H1 (cell line): ENCODE measurements at regions not wholly inside any gene's neighbourhood (a gene's known extent, or its start where the extent isn't known, plus 50 kb on each side); places are given as distances from the start of the nearest gene placed in this dataset.

Source experiments
- BACH1 ChIP-seq: IDR thresholded peaks from 2 replicates; pipeline ENCODE4 v1.6.1; 2012; ENCODE audit warnings: low read length, improper control_type of control experiment
- BCL11A ChIP-seq, 2 experiments: IDR thresholded peaks; one replicate each; pipeline ENCODE4 v1.6.1; 2011; ENCODE audit warnings: low read depth in 2 of 2, low read length in 2 of 2, mild to moderate bottlenecking in 2 of 2
- CEBPB ChIP-seq: IDR thresholded peaks from 2 replicates; pipeline ENCODE4 v1.6.1; 2012; ENCODE audit warnings: low read depth, low read length
- CHD1 ChIP-seq: IDR thresholded peaks from 2 replicates; pipeline ENCODE4 v1.6.1; 2012; ENCODE audit warnings: low read depth, low read length, improper control_type of control experiment
- HDAC6 ChIP-seq: IDR thresholded peaks from one replicate; pipeline ENCODE4 v1.7.1; 2012; ENCODE audit warnings: low read depth, mild to moderate bottlenecking, inconsistent platforms, low read length, moderate library complexity
- KDM4A ChIP-seq: IDR thresholded peaks from one replicate; pipeline ENCODE4 v1.7.1; 2012; ENCODE audit warnings: low read depth, mild to moderate bottlenecking, moderate library complexity, low read length, inconsistent platforms; ENCODE audit not compliant: severe bottlenecking
- RFX5 ChIP-seq: IDR thresholded peaks from 2 replicates; pipeline ENCODE4 v1.6.1; 2011; ENCODE audit warnings: low read depth, low read length, improper control_type of control experiment, borderline replicate concordance
- SP2 ChIP-seq: IDR thresholded peaks from 2 replicates; pipeline ENCODE4 v1.6.1; 2012; ENCODE audit warnings: mild to moderate bottlenecking, low read length, inconsistent platforms
- SP4 ChIP-seq: IDR thresholded peaks from 2 replicates; pipeline ENCODE4 v1.6.1; 2012; ENCODE audit warnings: low read length, inconsistent platforms
- SRF ChIP-seq: IDR thresholded peaks from 2 replicates; pipeline ENCODE4 v1.6.1; 2011; ENCODE audit warnings: mild to moderate bottlenecking, low read depth, low read length, moderate library complexity
- SUZ12 ChIP-seq: fragments of 200-600 bp; sonication (generic); IDR thresholded peaks from 2 replicates; pipeline ENCODE4 v1.6.1; 2012; ENCODE audit warnings: mild to moderate bottlenecking, inconsistent platforms, low read length, moderate library complexity, mixed read lengths
- TAF7 ChIP-seq: optimal IDR thresholded peaks from 2 replicates; pipeline ENCODE3; 2011; ENCODE audit warnings: low read depth, mild to moderate bottlenecking, inconsistent platforms, low read length, moderate library complexity, borderline replicate concordance
- ZNF274 ChIP-seq: IDR thresholded peaks from 2 replicates; pipeline ENCODE4 v1.7.0; 2012; ENCODE audit warnings: low read length, borderline replicate concordance; ENCODE audit errors: extremely low read depth
- TF ChIP-seq, protein P1 (sequence below): IDR thresholded peaks from 2 replicates; pipeline ENCODE4 v1.6.1; 2012; ENCODE audit warnings: inconsistent platforms

- TF ChIP-seq, protein P1, sequence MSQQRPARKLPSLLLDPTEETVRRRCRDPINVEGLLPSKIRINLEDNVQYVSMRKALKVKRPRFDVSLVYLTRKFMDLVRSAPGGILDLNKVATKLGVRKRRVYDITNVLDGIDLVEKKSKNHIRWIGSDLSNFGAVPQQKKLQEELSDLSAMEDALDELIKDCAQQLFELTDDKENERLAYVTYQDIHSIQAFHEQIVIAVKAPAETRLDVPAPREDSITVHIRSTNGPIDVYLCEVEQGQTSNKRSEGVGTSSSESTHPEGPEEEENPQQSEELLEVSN: peak; percentile 86
- TF ChIP-seq BCL11A (IDR thresholded peaks at IDR 0.05; ENCODE audit: low read depth in 2 of 2, low read length in 2 of 2): no peak
- TF ChIP-seq RFX5: no peak
- TF ChIP-seq CHD1: no peak
- no peak for TF ChIP-seq HDAC6
- no peak for TF ChIP-seq SP4
- no peak for TF ChIP-seq CEBPB
- TF ChIP-seq SRF: no peak
- no peak for TF ChIP-seq KDM4A
- no peak for TF ChIP-seq SUZ12
- no peak for TF ChIP-seq SP2
- no peak for TF ChIP-seq ZNF274
- peak; percentile 84 for TF ChIP-seq BACH1
- no peak for TF ChIP-seq TAF7
Observed at GRCh38 chr7:142603870-142604448, 145.3 kb upstream of the PRSS1 start (continued).
